Tibial nerve (tissue), 4 donors: ENCODE measurements at regions not wholly inside any gene's neighbourhood (a gene's known extent, or its start where the extent isn't known, plus 50 kb on each side); places are given as distances from the start of the nearest gene placed in this dataset.

Experiments
- DNase-seq, 2 donors: peaks; one replicate each; pipeline ENCODE4 v3.0.0-alpha.2; 2019; ENCODE audit warnings: low spot score in 2 of 2
- H3K27ac ChIP-seq, 4 donors: fragments of 200-600 bp; sonication (generic) in 3 of 4; one replicate each; pipeline ENCODE4 v1.5.1; 2017 to 2019; ENCODE audit warnings: mild to moderate bottlenecking in 1 of 4
- H3K27me3 ChIP-seq, 2 donors: fragments of 200-600 bp; sonication (generic) in 1 of 2; one replicate each; pipeline versions ENCODE4 v1.5.1 to v1.6.0; 2017 to 2019
- H3K36me3 ChIP-seq, 3 donors: fragments of 200-600 bp; sonication (generic); one replicate each; pipeline ENCODE4 v1.5.1; 2018 to 2019
- H3K4me1 ChIP-seq, 4 donors: fragments of 200-600 bp; sonication (generic) in 3 of 4; one replicate each; pipeline ENCODE4 v1.5.1; 2017 to 2019
- H3K4me3 ChIP-seq, 4 donors: fragments of 200-600 bp; sonication (generic) in 3 of 4; one replicate each; pipeline ENCODE4 v1.5.1; 2017 to 2019; ENCODE audit warnings: mild to moderate bottlenecking in 1 of 4, moderate library complexity in 1 of 4
- H3K9me3 ChIP-seq, 4 donors: fragments of 200-600 bp; sonication (generic) in 3 of 4; one replicate each; pipeline ENCODE4 v1.5.1; 2017 to 2019
- EP300 ChIP-seq, 2 donors: sonication (generic); formaldehyde crosslinking; IDR thresholded peaks; one replicate each; pipeline ENCODE4 v1.6.1; 2017; ENCODE audit warnings: antibody characterized with exemption in 2 of 2, mild to moderate bottlenecking in 1 of 2
- POLR2A ChIP-seq, 2 donors: fragments of 450-650 bp; IDR thresholded peaks; one replicate each; pipeline ENCODE4 v1.6.1; 2017; ENCODE audit warnings: antibody characterized with exemption in 2 of 2, mild to moderate bottlenecking in 2 of 2, moderate library complexity in 2 of 2
- WGBS, 2 donors: methylation state at CpG; one replicate each; pipeline ENCODE4 v1.1.5; 2018; 5-methylcytosine and 5-hydroxymethylcytosine counted together
- TF ChIP-seq, protein P1 (sequence below), 5 experiments: fragments of 200-600 bp in 3 of 5; fragments of 450-650 bp in 2 of 5; sonication (generic) in 3 of 5; IDR thresholded peaks; one replicate each; pipeline ENCODE4 v1.5.1; 2016 to 2019; ENCODE audit warnings: antibody characterized with exemption in 5 of 5, mild to moderate bottlenecking in 3 of 5, moderate library complexity in 2 of 5

DNA sequence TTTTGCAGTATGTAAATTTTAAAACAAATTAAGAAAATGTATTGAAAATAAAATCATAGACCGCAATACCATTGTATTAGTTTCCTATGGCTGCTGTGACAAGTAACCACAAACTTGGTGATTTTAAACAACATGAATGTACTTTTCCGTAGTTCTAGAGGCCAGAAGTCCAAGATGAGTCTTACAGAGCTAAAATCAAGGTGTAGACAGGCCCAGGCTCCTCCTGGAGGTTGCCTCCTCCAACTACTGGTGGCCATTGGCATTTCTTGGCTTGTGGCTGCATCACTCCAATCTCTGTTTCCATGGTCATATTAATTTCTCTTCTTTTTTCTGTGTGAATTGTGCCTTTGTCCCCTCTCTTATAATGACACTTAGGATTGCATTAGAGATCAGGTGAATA lies 59.2 kb upstream of the ETAA1 start:
- TF ChIP-seq, protein P1, sequence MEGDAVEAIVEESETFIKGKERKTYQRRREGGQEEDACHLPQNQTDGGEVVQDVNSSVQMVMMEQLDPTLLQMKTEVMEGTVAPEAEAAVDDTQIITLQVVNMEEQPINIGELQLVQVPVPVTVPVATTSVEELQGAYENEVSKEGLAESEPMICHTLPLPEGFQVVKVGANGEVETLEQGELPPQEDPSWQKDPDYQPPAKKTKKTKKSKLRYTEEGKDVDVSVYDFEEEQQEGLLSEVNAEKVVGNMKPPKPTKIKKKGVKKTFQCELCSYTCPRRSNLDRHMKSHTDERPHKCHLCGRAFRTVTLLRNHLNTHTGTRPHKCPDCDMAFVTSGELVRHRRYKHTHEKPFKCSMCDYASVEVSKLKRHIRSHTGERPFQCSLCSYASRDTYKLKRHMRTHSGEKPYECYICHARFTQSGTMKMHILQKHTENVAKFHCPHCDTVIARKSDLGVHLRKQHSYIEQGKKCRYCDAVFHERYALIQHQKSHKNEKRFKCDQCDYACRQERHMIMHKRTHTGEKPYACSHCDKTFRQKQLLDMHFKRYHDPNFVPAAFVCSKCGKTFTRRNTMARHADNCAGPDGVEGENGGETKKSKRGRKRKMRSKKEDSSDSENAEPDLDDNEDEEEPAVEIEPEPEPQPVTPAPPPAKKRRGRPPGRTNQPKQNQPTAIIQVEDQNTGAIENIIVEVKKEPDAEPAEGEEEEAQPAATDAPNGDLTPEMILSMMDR (IDR thresholded peaks at IDR 0.05), result no peak
- TF ChIP-seq POLR2A (IDR thresholded peaks at IDR 0.05) (no peak), EP300 (IDR thresholded peaks at IDR 0.05) (no peak)
- whole genome bisulfite sequencing, 2 donors, result 85 to 94% methylated on average over 2 of the region's 2 CpGs
- Histone ChIP-seq H3K36me3 (no peaks in the 10 kb centered on the region), H3K9me3 (no peaks in the 10 kb centered on the region), H3K4me3 (no peak overlapping the region), H3K27ac (no peak overlapping the region), H3K4me1 (no peaks in the 10 kb centered on the region), H3K27me3 (no peaks in the 10 kb centered on the region)
- no peak for DNase-seq

DNA sequence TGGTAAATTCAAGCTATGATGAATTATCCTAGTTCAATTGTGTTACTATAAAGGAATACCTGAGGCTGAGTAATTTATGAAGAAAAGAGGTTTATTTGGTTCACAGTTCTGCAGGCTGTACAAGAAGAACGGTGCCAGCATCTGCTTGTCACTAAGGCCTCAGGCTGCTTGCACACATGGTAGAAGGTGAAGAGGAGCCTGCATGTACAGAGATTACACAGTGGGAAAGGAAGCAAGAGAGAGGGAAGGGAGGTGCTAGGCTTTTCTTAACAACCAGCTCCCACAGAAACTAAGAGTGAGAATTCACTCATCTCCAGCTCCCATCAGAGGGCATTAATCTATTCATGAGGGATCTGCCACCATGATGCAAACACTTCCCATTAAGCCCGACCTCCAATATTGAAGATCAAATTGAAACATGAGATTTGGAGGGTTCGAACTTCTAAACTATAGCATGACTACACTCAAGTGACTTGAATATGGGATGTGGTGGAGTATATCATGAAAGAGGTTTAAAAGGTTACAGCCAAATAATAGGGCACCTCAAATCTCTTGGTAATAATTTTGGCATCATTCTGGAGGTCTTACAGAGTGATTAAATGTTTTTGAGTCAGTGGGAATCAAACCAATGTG lies 58.4 kb upstream of the ETAA1 start:
- no peak for DNase-seq
- H3K27ac ChIP-seq, result no peak overlapping the region
- no peak overlapping the region for H3K4me3 ChIP-seq
- no peaks in the 10 kb centered on the region for H3K27me3 ChIP-seq
- no peaks in the 10 kb centered on the region for H3K36me3 ChIP-seq
- TF ChIP-seq EP300 (IDR thresholded peaks at IDR 0.05) (no peak), POLR2A (IDR thresholded peaks at IDR 0.05) (no peak)
- TF ChIP-seq, protein P1 (IDR thresholded peaks at IDR 0.05), result no peak
- no peaks in the 10 kb centered on the region for H3K9me3 ChIP-seq
- 83 to 92% methylated on average over 3 of the region's 3 CpGs for WGBS, 2 donors
- H3K4me1 ChIP-seq, result no peaks in the 10 kb centered on the region

DNA sequence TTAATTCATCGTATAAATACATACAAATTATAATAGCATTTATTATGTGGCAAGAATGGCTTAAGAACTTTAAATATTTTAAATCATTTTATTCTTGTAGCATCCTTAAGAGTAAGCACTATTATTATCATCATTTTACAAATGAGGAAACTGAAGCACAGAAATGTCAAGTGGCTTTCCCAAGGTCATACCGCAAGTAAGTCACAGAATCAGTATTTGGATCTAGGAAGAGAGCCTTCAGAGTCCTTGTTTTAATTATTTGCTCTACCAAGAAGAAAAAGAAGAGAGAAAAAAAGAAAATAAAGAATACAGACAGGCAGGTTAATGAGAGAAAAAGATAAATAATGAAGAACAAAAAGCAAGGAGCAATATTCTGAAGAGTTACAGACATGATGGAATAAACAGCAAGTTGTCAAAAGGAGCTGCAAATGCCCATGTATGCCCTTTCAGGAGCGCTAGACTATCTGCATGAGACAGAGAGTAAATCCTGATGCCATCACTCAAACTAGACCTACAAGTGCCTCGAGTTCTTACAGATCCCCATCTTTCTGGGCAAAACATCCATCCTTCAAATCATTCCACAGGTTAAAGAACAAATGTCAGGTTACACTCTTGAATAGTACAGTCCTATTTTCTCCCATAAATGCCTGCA lies 57.8 kb upstream of the ETAA1 start:
- H3K27me3 ChIP-seq, result no peaks in the 10 kb centered on the region
- TF ChIP-seq, protein P1 (IDR thresholded peaks at IDR 0.05), result no peak
- no peak for TF ChIP-seq POLR2A (IDR thresholded peaks at IDR 0.05)
- no peak for TF ChIP-seq EP300 (IDR thresholded peaks at IDR 0.05)
- 85 to 86% methylated on average over 4 of the region's 4 CpGs for WGBS, 2 donors
- no peaks in the 10 kb centered on the region for H3K36me3 ChIP-seq
- no peak overlapping the region for H3K4me3 ChIP-seq
- no peak for DNase-seq
- H3K4me1 ChIP-seq, result no peaks in the 10 kb centered on the region
- H3K9me3 ChIP-seq, result no peaks in the 10 kb centered on the region
- H3K27ac ChIP-seq, result no peak overlapping the region

DNA sequence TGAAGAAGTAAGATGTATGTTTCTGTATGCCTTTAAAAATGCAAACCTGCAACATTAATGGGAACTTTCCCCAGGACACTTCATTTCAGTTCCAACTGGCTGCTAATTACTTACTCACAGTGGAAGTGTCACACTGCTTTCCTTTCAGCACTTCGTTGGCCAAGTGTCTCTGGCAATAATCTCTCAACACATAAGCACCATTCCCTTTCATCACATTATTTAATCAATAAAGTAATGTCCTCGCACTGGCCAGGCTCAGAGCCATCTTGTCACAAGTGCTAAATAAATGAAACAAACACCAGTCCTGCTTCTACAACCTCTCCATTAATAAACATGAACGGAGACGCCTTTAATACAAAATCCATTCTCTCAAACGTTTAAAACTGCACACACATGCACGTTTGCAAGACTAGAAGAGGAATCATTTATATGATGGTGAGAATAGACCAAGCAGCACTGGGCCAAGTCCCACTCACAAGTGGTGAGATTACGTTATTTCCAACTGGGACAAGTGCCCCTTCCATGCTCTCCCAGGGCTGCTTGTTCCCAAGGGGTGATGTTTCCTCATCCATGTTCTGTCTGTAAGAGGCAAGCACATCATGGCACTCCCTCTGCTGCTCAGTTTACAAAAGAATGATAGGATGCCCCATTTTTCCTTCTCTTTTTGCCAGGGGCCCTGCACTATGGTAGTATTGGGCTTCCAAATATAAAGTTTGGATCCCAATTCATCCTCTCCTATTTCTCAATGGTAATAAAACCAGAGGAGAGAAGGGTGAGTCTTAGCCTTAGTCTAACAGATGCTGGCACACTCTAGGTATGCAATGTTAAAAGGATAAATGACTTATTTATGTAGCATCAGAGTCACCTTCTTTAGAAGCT lies 56.8 kb upstream of the ETAA1 start:
- TF ChIP-seq, protein P1 (IDR thresholded peaks at IDR 0.05), result no peak
- H3K4me3 ChIP-seq, result no peak overlapping the region
- H3K27ac ChIP-seq, result no peak overlapping the region
- H3K4me1 ChIP-seq, result no peaks in the 10 kb centered on the region
- 53 to 54% methylated on average over 7 of the region's 7 CpGs for WGBS, 2 donors
- H3K27me3 ChIP-seq, result no peaks in the 10 kb centered on the region
- H3K9me3 ChIP-seq, result no peaks in the 10 kb centered on the region
- H3K36me3 ChIP-seq, result no peaks in the 10 kb centered on the region
- no peak for DNase-seq

DNA sequence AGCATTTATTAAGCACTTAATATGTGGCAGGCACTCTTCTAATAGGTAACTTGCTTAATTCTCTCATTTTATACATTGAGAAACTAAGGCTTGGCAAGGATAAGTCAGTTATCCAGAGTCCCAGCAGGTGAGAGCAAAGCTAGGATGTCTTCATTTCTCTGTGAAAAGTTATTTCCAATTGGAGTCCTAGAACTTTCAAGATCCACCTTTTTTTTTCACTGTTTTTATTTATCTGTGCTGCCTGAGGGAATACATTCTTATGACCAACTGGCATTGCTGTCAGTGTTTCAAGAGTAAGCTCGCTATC lies 56.2 kb upstream of the ETAA1 start:
- no peak for TF ChIP-seq POLR2A (IDR thresholded peaks at IDR 0.05)
- TF ChIP-seq, protein P1 (IDR thresholded peaks at IDR 0.05), result no peak
- no peak for DNase-seq
- H3K4me1 ChIP-seq, result no peaks in the 10 kb centered on the region
- H3K9me3 ChIP-seq, result no peaks in the 10 kb centered on the region
- no peaks in the 10 kb centered on the region for H3K27me3 ChIP-seq
- H3K27ac ChIP-seq, result no peak overlapping the region
- WGBS, 2 donors, result 88 to 91% methylated on average over 1 of the region's 1 CpG
- no peaks in the 10 kb centered on the region for H3K36me3 ChIP-seq
- H3K4me3 ChIP-seq, result no peak overlapping the region
